BLaER1 (cell line): ENCODE measurements at regions not wholly inside any gene's neighbourhood (a gene's known extent, or its start where the extent isn't known, plus 50 kb on each side); places are given as distances from the start of the nearest gene placed in this dataset.

Experiments
- H3K27ac ChIP-seq: shearing (Covaris generic); formaldehyde crosslinking; 2 replicates; pipeline ENCODE4 v1.8.1; 2022
- H3K27me3 ChIP-seq: shearing (Covaris generic); formaldehyde crosslinking; 2 replicates; pipeline ENCODE4 v1.8.1; 2022
- H3K36me3 ChIP-seq: shearing (Covaris generic); formaldehyde crosslinking; 2 replicates; pipeline ENCODE4 v1.8.1; 2022
- H3K4me1 ChIP-seq: shearing (Covaris generic); formaldehyde crosslinking; 2 replicates; pipeline ENCODE4 v1.8.1; 2022
- H3K4me2 ChIP-seq: shearing (Covaris generic); formaldehyde crosslinking; 2 replicates; pipeline ENCODE4 v1.8.1; 2022
- H3K4me3 ChIP-seq: shearing (Covaris generic); formaldehyde crosslinking; 2 replicates; pipeline ENCODE4 v1.8.1; 2022
- H3K9ac ChIP-seq: shearing (Covaris generic); formaldehyde crosslinking; 2 replicates; pipeline ENCODE4 v1.8.1; 2022
- H3K9me3 ChIP-seq: shearing (Covaris generic); formaldehyde crosslinking; 2 replicates; pipeline ENCODE4 v1.8.1; 2022
- H4K20me1 ChIP-seq: shearing (Covaris generic); formaldehyde crosslinking; 2 replicates; pipeline ENCODE4 v1.8.1; 2022
- Cebpa-rat ChIP-seq: shearing (Covaris generic); IDR thresholded peaks from 2 replicates; pipeline ENCODE4 v1.8.1; 2022

DNA sequence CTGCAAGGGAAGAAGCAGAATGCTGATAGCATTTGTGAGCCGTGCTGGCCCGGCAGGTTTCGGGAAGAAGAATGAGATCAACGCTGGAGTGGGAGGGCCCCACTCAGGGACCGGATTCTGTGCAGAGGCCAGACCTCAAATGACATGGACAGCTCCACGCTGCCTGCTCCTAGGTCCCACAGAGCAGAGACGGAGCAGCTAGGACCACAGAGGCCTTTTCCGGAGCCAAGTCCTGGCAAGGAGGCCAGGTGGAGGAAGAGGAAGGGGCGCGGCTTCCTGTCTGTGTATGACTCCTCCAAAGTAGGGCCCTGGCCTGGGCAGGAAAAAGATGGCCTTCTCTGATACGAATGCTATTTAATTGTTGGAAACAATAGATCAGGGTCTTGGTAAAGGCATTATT lies 139.9 kb downstream of the LRRC30 start:
- H3K36me3 ChIP-seq, result no peaks in the 10 kb centered on the region
- H3K27me3 ChIP-seq, result no peaks in the 10 kb centered on the region
- TF ChIP-seq Cebpa-rat, result no peak
- peaks cover 15% of the 10 kb centered on the region; the same call in 1 of the 2 replicates for H3K9me3 ChIP-seq
- no peak overlapping the region for H3K27ac ChIP-seq
- H3K4me1 ChIP-seq, result peaks cover 14% of the 10 kb centered on the region
- H3K9ac ChIP-seq, result no peak overlapping the region
- H4K20me1 ChIP-seq, result no peaks in the 10 kb centered on the region
- no peak overlapping the region for H3K4me3 ChIP-seq
- H3K4me2 ChIP-seq, result peak overlapping the region; percentile 39

GRCh38 chr18:7373441-7373840 lies 142.6 kb downstream of the LRRC30 start:
- H3K36me3 ChIP-seq, result no peaks in the 10 kb centered on the region
- peaks cover 14% of the 10 kb centered on the region for H3K4me1 ChIP-seq
- H3K4me2 ChIP-seq, result no peak overlapping the region
- H3K4me3 ChIP-seq, result no peak overlapping the region
- no peak for TF ChIP-seq Cebpa-rat
- peaks cover 25% of the 10 kb centered on the region for H3K9me3 ChIP-seq
- no peak overlapping the region for H3K27ac ChIP-seq
- H3K9ac ChIP-seq, result no peak overlapping the region
- no peaks in the 10 kb centered on the region for H3K27me3 ChIP-seq
- H4K20me1 ChIP-seq, result no peaks in the 10 kb centered on the region

GRCh38 chr18:7381307-7381706 lies 150.4 kb downstream of the LRRC30 start:
- no peak for TF ChIP-seq Cebpa-rat
- Histone ChIP-seq H3K27ac (no peak overlapping the region), H3K4me2 (no peak overlapping the region), H3K9ac (no peak overlapping the region), H3K4me1 (no peaks in the 10 kb centered on the region), H3K9me3 (peaks cover 9% of the 10 kb centered on the region), H3K27me3 (no peaks in the 10 kb centered on the region), H3K4me3 (no peak overlapping the region), H4K20me1 (no peaks in the 10 kb centered on the region), H3K36me3 (no peaks in the 10 kb centered on the region)

DNA sequence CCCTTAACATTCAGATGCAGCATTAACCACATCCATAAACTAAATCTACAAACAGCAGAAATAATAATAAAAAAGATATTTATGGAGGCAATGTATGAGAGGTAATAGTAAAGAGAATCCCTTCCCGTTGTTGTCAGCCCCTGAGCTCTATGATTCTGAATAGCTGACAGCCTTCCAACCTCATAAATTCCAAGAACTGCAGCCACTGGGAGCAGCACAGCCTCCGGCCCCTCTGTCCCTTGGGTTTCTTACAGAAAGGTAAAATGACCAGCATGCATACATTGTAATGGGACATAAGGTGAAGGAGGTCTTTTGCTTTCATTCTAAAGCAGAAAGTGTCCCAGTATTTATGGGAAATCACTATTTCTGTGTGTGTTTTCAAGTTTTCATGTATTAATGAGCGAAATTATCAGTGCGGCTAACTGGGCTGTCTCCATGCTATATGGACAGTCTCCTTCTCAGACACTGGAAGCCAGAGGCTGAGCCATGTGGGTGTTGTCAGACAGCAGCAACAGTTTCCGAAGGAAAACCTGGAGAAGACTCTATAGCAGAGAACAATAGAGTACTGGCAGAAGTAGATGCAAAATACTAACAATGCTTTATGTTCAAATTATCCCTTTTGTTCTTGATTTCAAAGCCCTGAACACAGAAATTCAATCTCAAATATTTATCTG lies 151.6 kb downstream of the LRRC30 start:
- H4K20me1 ChIP-seq, result no peaks in the 10 kb centered on the region
- no peaks in the 10 kb centered on the region for H3K9me3 ChIP-seq
- H3K27me3 ChIP-seq, result no peaks in the 10 kb centered on the region
- no peaks in the 10 kb centered on the region for H3K36me3 ChIP-seq
- TF ChIP-seq Cebpa-rat, result no peak
- no peak overlapping the region for H3K4me2 ChIP-seq
- H3K9ac ChIP-seq, result no peak overlapping the region
- no peak overlapping the region for H3K4me3 ChIP-seq
- no peaks in the 10 kb centered on the region for H3K4me1 ChIP-seq
- no peak overlapping the region for H3K27ac ChIP-seq

- H3K9me3 ChIP-seq, result no peaks in the 10 kb centered on the region
- H3K4me2 ChIP-seq, result no peak overlapping the region
- H3K27me3 ChIP-seq, result no peaks in the 10 kb centered on the region
- H3K4me3 ChIP-seq, result no peak overlapping the region
- no peaks in the 10 kb centered on the region for H4K20me1 ChIP-seq
- no peaks in the 10 kb centered on the region for H3K4me1 ChIP-seq
- H3K36me3 ChIP-seq, result no peaks in the 10 kb centered on the region
- no peak overlapping the region for H3K27ac ChIP-seq
- TF ChIP-seq Cebpa-rat, result no peak
- no peak overlapping the region for H3K9ac ChIP-seq
Measured at GRCh38 chr18:7383002-7383980, 152.4 kb downstream of the LRRC30 start.

DNA sequence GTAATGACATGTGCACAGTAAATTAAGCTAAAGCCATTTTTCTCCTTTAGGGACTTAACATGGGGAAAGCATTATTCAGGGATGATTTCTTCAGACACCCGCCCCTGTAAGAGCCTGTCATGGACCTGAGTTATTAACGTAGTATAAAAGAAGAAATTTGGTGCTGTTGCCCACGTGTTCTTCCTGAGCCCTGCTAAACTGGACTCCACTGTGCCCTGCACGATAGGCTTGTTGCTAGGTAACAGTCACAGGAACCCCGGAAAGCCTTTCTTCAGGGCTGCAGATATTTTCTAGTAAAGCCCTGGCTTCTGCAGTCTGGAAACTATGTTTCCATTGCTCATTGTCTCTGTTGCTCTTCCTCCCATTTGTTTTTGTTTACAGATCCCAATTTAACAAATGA lies 157.9 kb downstream of the LRRC30 start:
- H3K4me3 ChIP-seq, result no peak overlapping the region
- H3K36me3 ChIP-seq, result no peaks in the 10 kb centered on the region
- H3K9me3 ChIP-seq, result no peaks in the 10 kb centered on the region
- TF ChIP-seq Cebpa-rat, result no peak
- no peaks in the 10 kb centered on the region for H4K20me1 ChIP-seq
- no peaks in the 10 kb centered on the region for H3K4me1 ChIP-seq
- H3K4me2 ChIP-seq, result no peak overlapping the region
- H3K27me3 ChIP-seq, result no peaks in the 10 kb centered on the region
- H3K9ac ChIP-seq, result no peak overlapping the region
- no peak overlapping the region for H3K27ac ChIP-seq

DNA sequence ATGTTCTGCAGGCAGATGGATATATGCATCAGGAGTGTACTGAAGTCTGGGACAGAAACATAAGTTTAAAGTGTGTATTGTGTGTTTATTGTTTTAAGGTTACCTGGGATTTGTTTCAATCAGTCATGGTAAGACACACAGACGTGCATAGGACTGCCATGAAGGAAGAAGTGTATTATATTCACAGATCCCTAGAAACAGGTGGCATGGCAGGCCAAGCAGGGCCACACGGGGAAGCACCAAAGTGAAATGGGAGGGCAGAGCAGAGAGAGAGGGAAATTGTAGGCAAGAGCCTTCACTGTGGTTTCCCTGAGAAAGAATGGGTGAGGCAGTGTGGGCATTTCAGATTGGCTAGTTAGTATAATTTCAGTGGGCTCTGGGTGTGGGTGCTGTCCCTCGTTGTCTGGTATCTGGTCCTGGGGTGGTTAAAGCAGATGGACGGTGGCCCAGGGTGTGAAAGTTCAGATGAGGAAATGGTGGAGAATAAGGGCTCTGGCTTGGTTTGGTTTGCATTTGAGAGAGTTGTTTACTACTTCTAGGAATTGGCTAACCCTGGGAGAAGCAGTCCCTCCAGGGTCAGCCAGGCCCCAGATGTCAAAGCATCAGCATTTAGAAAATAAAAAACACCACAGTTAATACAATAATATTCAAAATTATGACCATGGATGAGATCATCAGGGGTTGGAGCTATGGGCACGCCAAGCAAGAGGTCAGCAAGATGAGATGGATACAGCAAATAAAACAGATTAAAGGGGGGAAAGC lies 160.0 kb downstream of the LRRC30 start:
- Histone ChIP-seq H3K9me3 (no peaks in the 10 kb centered on the region), H3K4me1 (no peaks in the 10 kb centered on the region), H3K27me3 (no peaks in the 10 kb centered on the region), H3K9ac (no peak overlapping the region), H3K36me3 (no peaks in the 10 kb centered on the region), H3K4me3 (no peak overlapping the region), H3K4me2 (no peak overlapping the region), H3K27ac (no peak overlapping the region), H4K20me1 (no peaks in the 10 kb centered on the region)
- no peak for TF ChIP-seq Cebpa-rat

DNA sequence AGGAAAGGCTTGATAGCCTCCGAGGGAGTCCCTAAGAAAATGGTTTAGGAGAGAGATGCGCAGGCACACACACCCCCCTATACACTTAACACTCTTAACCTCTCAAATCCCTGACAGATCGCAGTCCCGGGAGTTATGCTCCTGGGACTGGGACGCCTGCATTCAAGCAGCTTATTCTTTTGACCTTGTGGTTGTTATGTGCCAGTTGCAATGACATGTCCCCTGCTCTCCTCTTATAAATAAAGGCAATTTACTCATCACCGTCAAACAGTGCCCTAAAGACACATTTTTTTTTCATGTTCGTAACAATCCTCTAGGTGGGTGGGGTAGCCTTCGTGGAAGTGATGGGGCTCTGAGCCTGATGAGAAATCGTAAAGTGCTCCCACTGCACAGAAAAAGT lies 162.2 kb downstream of the LRRC30 start:
- Histone ChIP-seq H3K9ac (no peak overlapping the region), H3K4me3 (no peak overlapping the region), H4K20me1 (no peaks in the 10 kb centered on the region), H3K4me2 (no peak overlapping the region), H3K9me3 (no peaks in the 10 kb centered on the region), H3K36me3 (no peaks in the 10 kb centered on the region), H3K4me1 (no peaks in the 10 kb centered on the region), H3K27ac (no peak overlapping the region), H3K27me3 (no peaks in the 10 kb centered on the region)
- TF ChIP-seq Cebpa-rat, result no peak

GRCh38 chr18:7394050-7394659 lies 163.3 kb downstream of the LRRC30 start:
- Histone ChIP-seq H3K4me1 (no peaks in the 10 kb centered on the region), H3K9ac (no peak overlapping the region), H3K27ac (no peak overlapping the region), H4K20me1 (no peaks in the 10 kb centered on the region), H3K9me3 (no peaks in the 10 kb centered on the region), H3K4me2 (no peak overlapping the region), H3K36me3 (no peaks in the 10 kb centered on the region), H3K4me3 (no peak overlapping the region), H3K27me3 (no peaks in the 10 kb centered on the region)
- no peak for TF ChIP-seq Cebpa-rat
